Endothelial cell of umbilical vein (primary cell): ENCODE measurements at regions not wholly inside any gene's neighbourhood (a gene's known extent, or its start where the extent isn't known, plus 50 kb on each side); places are given as distances from the start of the nearest gene placed in this dataset.

Source experiments
- BruUV-seq: library from RNA; stranded (reverse); fragments of 400-500 nt; replicated peaks from 2 replicates; lab custom pipeline; 2021; lab: Mats Ljungman, UMichigan
- CTCF ChIA-PET: fragments of 300-600, 350-600 bp; sonication (Branson Sonifier 250); formaldehyde crosslinking; loops from one replicate; lab custom pipeline; 2021; ENCODE audit warnings: antibody characterized with exemption, inconsistent platforms; lab: Charles Lee
- POLR2A ChIA-PET: fragments of 300-600, 350-600 bp; sonication (Branson Sonifier 250); formaldehyde crosslinking; loops from one replicate; lab custom pipeline; 2021; ENCODE audit warnings: antibody characterized with exemption, inconsistent platforms; lab: Charles Lee
- DNase-seq: peaks from one replicate; pipeline ENCODE4 v3.0.0-alpha.2; 2011; ENCODE audit warnings: low read depth, low spot score
- FAIRE-seq: peaks from 2 replicates; lab custom pipeline; 2011; peaks lifted over from hg19 to GRCh38; lab: Jason Lieb, UNC
- H2AFZ ChIP-seq: 2 replicates; pipeline ENCODE4 v1.6.0; 2012; ENCODE audit warnings: low read depth, low read length, control low read depth, inconsistent platforms
- H3K27ac ChIP-seq: 2 replicates; pipeline ENCODE4 v1.5.1; 2011; ENCODE audit warnings: low read depth, mild to moderate bottlenecking, control low read depth, low read length, moderate library complexity; ENCODE audit not compliant: insufficient read depth
- H3K27me3 ChIP-seq, 2 experiments: 2 replicates each; pipeline versions ENCODE4 v1.6.0 to v1.6.1; 2011; ENCODE audit warnings: low read length in 2 of 2, mixed read lengths in 1 of 2; ENCODE audit not compliant: control insufficient read depth in 2 of 2, insufficient read depth in 2 of 2
- H3K36me3 ChIP-seq, 2 experiments: 2 replicates in 1 of 2; 3 replicates in 1 of 2; pipeline ENCODE4 v1.5.1; 2011; ENCODE audit warnings: low read length in 2 of 2, mild to moderate bottlenecking in 1 of 2, moderate library complexity in 1 of 2; ENCODE audit not compliant: control insufficient read depth in 2 of 2, insufficient read depth in 2 of 2; ENCODE audit errors: extremely low read depth in 1 of 2
- H3K4me1 ChIP-seq: 3 replicates; pipeline ENCODE4 v1.5.1; 2011; ENCODE audit warnings: mild to moderate bottlenecking, low read length; ENCODE audit not compliant: control insufficient read depth, insufficient read depth; ENCODE audit errors: extremely low read depth
- H3K4me2 ChIP-seq: 2 replicates; pipeline ENCODE4 v1.6.1; 2011; ENCODE audit warnings: low read length, control low read depth, mixed read lengths; ENCODE audit not compliant: insufficient read depth
- H3K4me3 ChIP-seq, 3 experiments: fragments of 200-600 bp in 1 of 3; sonication (generic), shearing (Covaris generic) in 1 of 3; replicated peaks in 1 of 3; 2 replicates each; pipeline ENCODE4 v1.5.1; 2011 to 2016; ENCODE audit warnings: control low read depth in 3 of 3, low read length in 3 of 3, mild to moderate bottlenecking in 2 of 3, inconsistent platforms in 1 of 3, low read depth in 1 of 3, moderate library complexity in 1 of 3; ENCODE audit not compliant: insufficient read depth in 1 of 3
- H3K79me2 ChIP-seq: 2 replicates; pipeline ENCODE4 v1.6.0; 2012; ENCODE audit warnings: low read length, inconsistent platforms; ENCODE audit not compliant: control insufficient read depth, insufficient read depth
- H3K9ac ChIP-seq: replicated peaks from 2 replicates; pipeline ENCODE3; 2011; ENCODE audit warnings: low read length, control low read depth; ENCODE audit not compliant: insufficient read depth; ENCODE audit errors: extremely low read depth
- H3K9me1 ChIP-seq: replicated peaks from 3 replicates; pipeline ENCODE4 v1.6.0; 2011; ENCODE audit warnings: mild to moderate bottlenecking, low read length; ENCODE audit not compliant: control insufficient read depth, insufficient read depth; ENCODE audit errors: extremely low read depth
- H3K9me3 ChIP-seq: replicated peaks from 2 replicates; pipeline ENCODE4 v1.5.1; 2012; ENCODE audit warnings: low read length, inconsistent platforms; ENCODE audit not compliant: control insufficient read depth, insufficient read depth
- H4K20me1 ChIP-seq: replicated peaks from 2 replicates; pipeline ENCODE3; 2011; ENCODE audit warnings: mild to moderate bottlenecking, low read length; ENCODE audit not compliant: control insufficient read depth, insufficient read depth; ENCODE audit errors: extremely low read depth
- EZH2 ChIP-seq: IDR thresholded peaks from 2 replicates; pipeline ENCODE4 v1.6.1; 2012; ENCODE audit warnings: borderline replicate concordance, low read depth, mild to moderate bottlenecking, moderate library complexity, low read length, inconsistent platforms; ENCODE audit not compliant: severe bottlenecking
- FOS ChIP-seq: IDR thresholded peaks from 2 replicates; pipeline ENCODE4 v1.6.1; 2011; ENCODE audit warnings: mild to moderate bottlenecking, low read length, moderate library complexity, borderline replicate concordance; ENCODE audit not compliant: insufficient read depth
- GATA2 ChIP-seq: IDR thresholded peaks from 2 replicates; pipeline ENCODE4 v1.7.0; 2011; ENCODE audit warnings: low read depth, mild to moderate bottlenecking, moderate library complexity, mixed read lengths, low read length; ENCODE audit not compliant: insufficient read length, insufficient read depth
- JUN ChIP-seq: IDR thresholded peaks from 2 replicates; pipeline ENCODE4 v1.6.1; 2011; ENCODE audit warnings: borderline replicate concordance, low read depth; ENCODE audit not compliant: insufficient read length, insufficient read depth
- MYC ChIP-seq: IDR thresholded peaks from one replicate; pipeline ENCODE4 v1.6.1; 2011; ENCODE audit warnings: mild to moderate bottlenecking, low read depth, low read length
- POLR2A ChIP-seq: IDR thresholded peaks from 2 replicates; pipeline ENCODE4 v1.6.1; 2012; ENCODE audit warnings: low read depth, mild to moderate bottlenecking, control low read depth, low read length
- POLR2AphosphoS5 ChIP-seq: IDR thresholded peaks from 2 replicates; pipeline ENCODE4 v1.6.1; 2012; ENCODE audit warnings: low read depth, mild to moderate bottlenecking, control low read depth, low read length, moderate library complexity; ENCODE audit not compliant: insufficient read depth
- dilution Hi-C: fragments of 300-500 bp; cut with MboI; formaldehyde crosslinking; loops from one replicate; pipeline ENCODE4 v1.15.0; 2019; ENCODE audit warnings: low sequenced_read_pairs; ENCODE audit not compliant: extremely low pct_ligation_motif_present
- intact Hi-C: fragments of 100-400 bp; cut with micrococcal nuclease; formaldehyde crosslinking; loops from one replicate; pipeline ENCODE4 v1.10.0; 2022
- TF ChIP-seq, protein P1 (sequence below): IDR thresholded peaks from 2 replicates; pipeline ENCODE4 v1.6.1; 2011; ENCODE audit not compliant: insufficient read depth, insufficient read length
- TF ChIP-seq, protein P2 (sequence below), 2 donors: IDR thresholded peaks; 1 replicate in 1 of 2; 2 replicates in 1 of 2; pipeline ENCODE4 v1.5.1; 2011; ENCODE audit warnings: low read length in 2 of 2, mild to moderate bottlenecking in 2 of 2, moderate library complexity in 2 of 2, control low read depth in 1 of 2, inconsistent platforms in 1 of 2, low read depth in 1 of 2; ENCODE audit not compliant: insufficient read depth in 1 of 2; ENCODE audit errors: extremely low read depth in 1 of 2

DNA sequence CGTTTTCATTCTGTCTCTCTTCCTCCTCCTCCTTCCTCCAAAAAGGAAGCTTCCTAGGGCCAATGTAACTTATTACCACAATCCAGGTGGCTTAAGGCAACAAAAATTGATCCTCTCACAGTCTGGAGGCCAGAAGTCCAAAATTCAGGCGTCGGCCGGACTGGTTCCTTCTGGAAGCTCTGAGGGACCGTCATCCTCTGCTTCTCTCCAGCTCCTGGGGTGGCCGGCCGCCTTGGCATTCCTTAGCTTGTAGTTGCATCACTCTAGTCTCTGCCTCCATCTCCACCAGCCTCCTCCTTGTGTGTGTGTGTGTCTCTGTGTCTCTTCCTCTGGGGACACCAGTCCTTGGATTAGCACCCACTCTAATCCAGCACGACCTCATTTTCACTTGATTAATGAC lies 89.0 kb upstream of the NPTX2 start:
- Histone ChIP-seq H3K36me3 (no peaks in the 10 kb centered on the region), H2AFZ (no peak overlapping the region), H4K20me1 (no peaks in the 10 kb centered on the region), H3K9ac (no peak overlapping the region), H3K79me2 (no peaks in the 10 kb centered on the region), H3K27ac (no peak overlapping the region), H3K4me2 (no peak overlapping the region), H3K4me3 (no peak overlapping the region), H3K27me3 (no peaks in the 10 kb centered on the region), H3K4me1 (no peaks in the 10 kb centered on the region), H3K9me3 (no peaks in the 10 kb centered on the region), H3K9me1 (no peaks in the 10 kb centered on the region)
- no peak for FAIRE-seq
- ChIA-PET CTCF (no interaction called here), POLR2A (no interaction called here)
- BruUV-seq = no TSS peak
- dilution Hi-C loops = no loop called here
- no peak for TF ChIP-seq POLR2AphosphoS5
- TF ChIP-seq, protein P1, sequence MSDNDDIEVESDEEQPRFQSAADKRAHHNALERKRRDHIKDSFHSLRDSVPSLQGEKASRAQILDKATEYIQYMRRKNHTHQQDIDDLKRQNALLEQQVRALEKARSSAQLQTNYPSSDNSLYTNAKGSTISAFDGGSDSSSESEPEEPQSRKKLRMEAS = no peak
- TF ChIP-seq JUN = no peak
- TF ChIP-seq FOS = no peak
- TF ChIP-seq GATA2 = no peak
- TF ChIP-seq, protein P2, sequence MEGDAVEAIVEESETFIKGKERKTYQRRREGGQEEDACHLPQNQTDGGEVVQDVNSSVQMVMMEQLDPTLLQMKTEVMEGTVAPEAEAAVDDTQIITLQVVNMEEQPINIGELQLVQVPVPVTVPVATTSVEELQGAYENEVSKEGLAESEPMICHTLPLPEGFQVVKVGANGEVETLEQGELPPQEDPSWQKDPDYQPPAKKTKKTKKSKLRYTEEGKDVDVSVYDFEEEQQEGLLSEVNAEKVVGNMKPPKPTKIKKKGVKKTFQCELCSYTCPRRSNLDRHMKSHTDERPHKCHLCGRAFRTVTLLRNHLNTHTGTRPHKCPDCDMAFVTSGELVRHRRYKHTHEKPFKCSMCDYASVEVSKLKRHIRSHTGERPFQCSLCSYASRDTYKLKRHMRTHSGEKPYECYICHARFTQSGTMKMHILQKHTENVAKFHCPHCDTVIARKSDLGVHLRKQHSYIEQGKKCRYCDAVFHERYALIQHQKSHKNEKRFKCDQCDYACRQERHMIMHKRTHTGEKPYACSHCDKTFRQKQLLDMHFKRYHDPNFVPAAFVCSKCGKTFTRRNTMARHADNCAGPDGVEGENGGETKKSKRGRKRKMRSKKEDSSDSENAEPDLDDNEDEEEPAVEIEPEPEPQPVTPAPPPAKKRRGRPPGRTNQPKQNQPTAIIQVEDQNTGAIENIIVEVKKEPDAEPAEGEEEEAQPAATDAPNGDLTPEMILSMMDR (IDR thresholded peaks at IDR 0.05; ENCODE audit: extremely low read depth in 1 of 2, insufficient read depth in 1 of 2, low read depth in 1 of 2, low read length in 2 of 2) = no peak
- no peak for TF ChIP-seq MYC
- no peak for TF ChIP-seq EZH2
- TF ChIP-seq POLR2A = no peak
- DNase-seq = no peak
- intact Hi-C loops = no loop called here
